HG03558 (cell line): ENCODE measurements at regions not wholly inside any gene's neighbourhood (a gene's known extent, or its start where the extent isn't known, plus 50 kb on each side); places are given as distances from the start of the nearest gene placed in this dataset.

Experiments
- ATAC-seq: cut with Tn5 transposase; IDR thresholded peaks from one replicate; pipeline ENCODE4 v1.9.1; 2021; ENCODE audit warnings: moderate number of reproducible peaks; ENCODE audit not compliant: unreplicated experiment; ENCODE audit errors: extremely low read depth

DNA sequence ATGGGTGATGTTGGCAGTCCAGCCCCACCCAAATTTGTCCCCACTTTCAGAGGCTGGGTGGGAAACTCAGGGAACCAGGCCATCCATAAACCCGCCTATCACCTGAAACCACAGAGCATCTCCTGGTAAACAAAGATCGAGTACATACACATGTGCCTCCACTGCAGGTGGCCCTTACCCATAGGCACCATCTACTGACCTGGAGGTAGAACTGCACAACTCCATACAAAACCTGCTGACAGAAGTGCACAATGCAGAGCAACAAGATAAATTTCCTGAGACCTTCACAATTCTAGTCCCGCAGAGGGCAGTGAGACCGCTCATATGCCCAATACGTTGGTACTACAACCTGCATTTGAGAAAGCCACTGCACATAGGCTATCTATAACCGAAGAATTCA, 856.3 kb downstream of the SUCLG1 start:
- ATAC-seq = no peak

DNA sequence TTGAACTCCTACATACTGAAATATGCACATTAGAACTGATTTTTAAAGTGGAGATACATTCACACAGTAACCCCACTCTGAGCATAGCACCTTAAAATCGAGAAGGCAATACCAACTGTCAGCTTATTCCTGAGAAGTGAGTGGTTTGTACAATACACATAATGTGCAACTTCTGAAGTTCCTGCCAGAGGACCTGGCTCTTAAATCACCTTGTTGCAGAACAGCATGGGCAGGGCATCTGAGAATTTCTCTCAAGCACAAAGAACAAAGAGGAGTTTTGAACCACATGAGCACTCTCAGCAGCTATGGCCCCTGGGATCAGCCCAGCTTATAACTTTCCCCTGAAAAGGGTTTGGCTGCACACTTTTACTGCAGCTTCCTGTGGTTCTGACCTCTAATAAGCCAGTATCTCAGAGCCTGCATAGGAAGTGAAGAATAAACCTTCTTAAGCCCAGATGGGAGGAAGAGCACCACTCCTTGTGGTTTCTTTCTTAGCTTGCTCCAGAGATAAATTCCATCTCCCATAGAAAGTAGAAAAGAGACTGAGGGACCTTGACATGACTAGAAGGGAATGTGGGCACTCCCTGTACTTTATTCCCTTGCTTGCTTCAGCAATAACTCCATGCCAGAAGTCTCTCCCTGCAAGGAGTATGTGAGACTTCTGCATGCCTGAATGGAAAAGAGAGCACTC, 862.3 kb downstream of the SUCLG1 start:
- no peak for ATAC-seq

DNA sequence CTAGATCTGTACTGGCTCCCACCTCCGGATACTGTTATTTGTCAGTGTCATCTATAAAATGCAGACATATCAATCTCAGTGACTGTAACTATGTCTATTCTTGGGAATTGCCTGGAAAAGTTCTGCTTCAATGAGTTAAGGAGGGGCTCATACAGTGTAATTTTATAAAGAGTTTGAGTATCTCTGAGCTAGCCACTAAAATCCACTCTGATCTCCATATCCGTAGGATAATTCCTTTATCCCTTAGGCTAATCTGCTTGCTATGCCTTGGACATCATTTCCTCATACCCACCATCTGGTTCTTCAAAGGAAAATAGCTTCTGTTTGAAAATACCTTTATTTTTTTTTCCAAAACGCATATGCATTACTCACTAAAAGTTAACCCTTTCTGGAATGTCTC, 863.2 kb downstream of the SUCLG1 start:
- ATAC-seq = no peak

GRCh38 chr2:83595121-83595690, 863.9 kb downstream of the SUCLG1 start:
- ATAC-seq = no peak

- ATAC-seq = no peak
These were observed 864.6 kb downstream of the SUCLG1 start for GRCh38 chr2:83594241-83595120.

DNA sequence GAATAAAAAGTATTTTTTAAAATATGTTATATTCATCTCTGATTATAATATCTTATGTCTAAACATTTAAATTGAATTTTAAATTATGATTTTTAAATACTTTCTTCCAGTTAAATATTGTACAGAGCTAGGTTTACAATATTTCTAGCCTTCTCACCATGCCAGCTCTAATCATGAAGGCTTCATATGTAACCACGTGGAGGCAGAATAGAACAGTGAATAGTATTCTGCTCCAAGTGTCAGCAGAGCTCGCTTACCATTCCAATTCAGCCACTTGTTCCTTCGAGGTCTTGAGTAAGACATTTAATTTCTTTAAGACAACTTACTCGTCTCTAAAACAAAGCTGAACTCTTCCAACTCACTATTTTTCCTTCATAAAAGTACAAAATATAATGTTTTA, 871.8 kb downstream of the SUCLG1 start:
- ATAC-seq = no peak

- no peak for ATAC-seq
These were observed 873.8 kb downstream of the SUCLG1 start for GRCh38 chr2:83585250-83585649.

DNA sequence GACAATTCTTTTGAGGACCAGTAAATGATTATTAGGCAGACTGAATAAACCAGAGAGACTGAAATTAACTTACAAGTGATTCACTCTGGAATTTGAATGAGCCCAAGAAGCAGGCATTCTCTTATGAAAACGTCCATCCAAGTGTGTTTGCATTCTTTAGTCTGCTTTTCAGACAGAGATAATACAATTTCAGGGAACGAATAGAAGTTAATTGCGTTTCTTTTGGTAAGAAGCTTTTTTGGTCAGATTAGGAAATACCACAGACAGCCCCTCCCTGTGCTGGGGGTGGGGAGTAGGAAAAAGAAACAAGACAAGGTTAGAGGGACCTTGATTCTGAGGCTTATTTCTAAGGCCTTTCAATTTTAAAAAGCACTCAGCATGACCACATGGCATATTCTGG, 874.4 kb downstream of the SUCLG1 start:
- ATAC-seq = no peak

GRCh38 chr2:83582589-83582988, 876.5 kb downstream of the SUCLG1 start:
- no peak for ATAC-seq

DNA sequence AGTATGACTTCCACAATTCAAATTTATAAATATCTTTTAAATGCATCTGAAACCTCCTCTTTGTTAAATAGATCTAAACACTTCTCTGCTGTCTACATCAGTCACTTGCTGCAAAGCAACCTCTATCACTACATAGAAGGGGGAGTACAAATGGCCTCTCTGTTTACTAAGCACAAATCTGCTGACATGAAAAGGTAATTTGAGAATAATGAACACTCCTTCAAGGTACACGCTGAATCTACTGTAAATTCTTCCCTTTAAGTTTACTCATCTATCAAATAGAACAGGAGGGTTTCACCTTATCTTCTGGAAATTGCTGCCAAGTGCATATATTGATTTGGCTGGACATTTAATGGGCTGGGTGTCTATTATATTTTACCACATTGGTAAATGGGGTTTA, 879.6 kb downstream of the SUCLG1 start:
- ATAC-seq = no peak

DNA sequence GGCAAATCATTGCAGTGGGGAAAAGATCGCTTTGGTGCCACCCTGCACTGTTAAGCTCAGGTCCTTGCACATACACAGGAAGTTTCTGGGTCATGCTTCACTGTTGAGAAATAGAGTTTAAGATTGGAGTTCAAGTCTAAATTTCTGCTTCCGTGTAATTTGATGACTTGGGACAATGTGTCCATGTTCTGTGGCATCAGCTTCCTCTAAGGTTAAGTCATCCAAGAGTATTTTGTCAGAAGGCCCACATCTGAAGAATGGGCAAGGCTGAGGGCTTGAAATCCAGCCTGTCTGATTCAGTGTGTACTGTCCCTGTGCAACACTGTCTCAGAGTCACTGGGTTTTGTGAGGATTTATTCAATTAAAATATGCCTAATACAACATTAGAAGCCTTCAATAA, 880.7 kb downstream of the SUCLG1 start:
- ATAC-seq = no peak

DNA sequence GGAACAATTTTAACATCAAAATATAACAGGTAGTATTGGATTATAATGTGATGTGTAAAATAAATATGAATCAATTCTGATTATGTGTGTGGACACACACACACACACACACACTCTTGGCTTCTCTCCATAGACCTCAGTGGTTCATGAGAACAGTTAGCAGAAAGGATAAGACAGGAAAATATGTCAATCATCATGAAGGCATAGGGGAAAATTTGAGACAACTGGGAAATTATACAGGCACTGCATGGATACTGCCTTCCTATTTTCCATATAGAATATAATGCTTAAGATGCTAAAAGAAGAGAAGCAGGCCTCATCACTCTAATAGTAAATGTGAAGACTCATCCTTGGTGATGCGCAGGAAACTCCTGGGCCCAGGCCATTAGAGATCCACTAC, 884.5 kb downstream of the SUCLG1 start:
- no peak for ATAC-seq

DNA sequence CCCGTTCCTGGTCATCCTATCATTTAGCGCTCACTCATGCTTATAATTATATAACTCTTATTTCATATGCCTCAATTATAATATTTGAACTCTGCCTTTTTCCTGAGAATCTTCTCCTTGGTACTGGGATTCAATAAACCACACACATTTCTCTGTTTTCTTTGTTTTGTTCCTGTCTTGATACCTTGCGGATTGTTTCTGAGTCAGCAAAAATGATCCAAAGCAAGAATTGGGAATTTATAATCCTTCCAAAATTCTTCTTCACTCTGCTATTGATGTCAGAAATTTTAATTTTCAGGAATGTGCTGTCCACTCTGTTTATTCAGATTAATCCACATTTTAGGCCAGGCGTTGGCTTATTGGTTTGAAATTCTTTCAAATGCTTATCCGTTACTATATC, 886.0 kb downstream of the SUCLG1 start:
- no peak for ATAC-seq

DNA sequence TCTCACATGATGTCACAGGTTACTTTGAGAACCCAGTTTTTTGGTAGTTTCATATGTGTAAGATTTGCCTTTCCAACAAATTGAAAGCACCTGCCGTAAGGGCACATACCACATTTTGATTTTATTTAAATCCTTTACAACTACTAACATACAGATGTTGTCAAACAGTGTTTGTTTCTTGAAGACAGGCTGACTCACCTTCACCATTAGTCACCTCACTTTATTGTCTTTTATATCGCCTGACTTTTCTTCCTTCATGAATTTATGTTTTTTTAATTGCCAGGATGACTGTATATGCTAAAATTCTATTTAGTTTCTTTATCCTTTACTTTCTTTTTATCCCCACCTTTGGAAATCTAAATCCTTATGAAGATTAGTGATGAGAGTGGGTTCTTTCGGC, 886.7 kb downstream of the SUCLG1 start:
- ATAC-seq = no peak

GRCh38 chr2:83567551-83567950, 891.5 kb downstream of the SUCLG1 start:
- no peak for ATAC-seq

GRCh38 chr2:83565626-83566025, 893.5 kb downstream of the SUCLG1 start:
- no peak for ATAC-seq

DNA sequence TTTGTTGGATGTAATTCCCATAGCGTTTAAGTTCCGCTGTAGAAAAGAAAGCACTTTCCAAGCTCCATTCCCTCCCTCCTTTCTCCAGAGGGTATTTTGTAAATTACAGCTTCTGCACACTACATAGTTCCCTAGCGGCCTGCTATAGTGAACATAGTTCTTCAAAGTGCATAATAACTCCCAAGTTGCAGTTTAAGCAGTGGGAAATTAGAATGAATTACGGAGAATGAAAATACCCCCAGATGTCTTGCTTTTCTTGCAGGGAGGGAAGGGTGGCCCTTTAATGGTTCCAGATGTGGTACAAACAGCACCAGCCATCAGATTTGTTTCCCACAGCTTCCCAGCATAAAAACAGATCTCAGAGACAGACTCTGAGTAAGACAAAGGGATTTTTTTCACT, 893.9 kb downstream of the SUCLG1 start:
- ATAC-seq = no peak

DNA sequence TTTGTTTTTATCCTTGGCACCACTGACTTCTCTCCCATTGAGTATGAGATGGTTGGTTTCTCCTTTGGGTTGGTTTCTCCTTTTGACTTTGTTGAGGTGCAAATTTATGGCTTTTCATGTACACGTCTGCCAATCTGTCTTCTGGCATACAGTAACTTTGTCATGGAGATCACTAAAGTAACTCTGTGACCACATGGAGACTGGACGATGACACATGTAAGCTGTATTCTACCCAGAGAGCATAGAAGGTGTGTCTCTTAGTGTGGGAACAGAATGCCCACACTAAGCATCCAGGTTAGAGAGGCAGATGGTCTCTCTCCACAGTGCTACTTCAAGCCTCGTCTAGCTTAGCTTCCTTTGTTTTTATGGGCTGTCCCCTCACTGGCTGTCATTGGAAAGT, 897.5 kb downstream of the SUCLG1 start:
- no peak for ATAC-seq

GRCh38 chr2:83536556-83536955, 922.5 kb downstream of the SUCLG1 start:
- no peak for ATAC-seq

- ATAC-seq = no peak
These were observed 924.7 kb downstream of the SUCLG1 start for GRCh38 chr2:83534416-83534815.

GRCh38 chr2:83531206-83531826, 927.8 kb downstream of the SUCLG1 start:
- ATAC-seq = no peak
